GM18498 (cell line): ENCODE measurements at regions not wholly inside any gene's neighbourhood (a gene's known extent, or its start where the extent isn't known, plus 50 kb on each side); places are given as distances from the start of the nearest gene placed in this dataset.

Experiments
- ATAC-seq: cut with Tn5 transposase; IDR thresholded peaks from one replicate; pipeline ENCODE4 v1.9.1; 2021; ENCODE audit warnings: mild to moderate bottlenecking, moderate library complexity; ENCODE audit not compliant: unreplicated experiment

DNA sequence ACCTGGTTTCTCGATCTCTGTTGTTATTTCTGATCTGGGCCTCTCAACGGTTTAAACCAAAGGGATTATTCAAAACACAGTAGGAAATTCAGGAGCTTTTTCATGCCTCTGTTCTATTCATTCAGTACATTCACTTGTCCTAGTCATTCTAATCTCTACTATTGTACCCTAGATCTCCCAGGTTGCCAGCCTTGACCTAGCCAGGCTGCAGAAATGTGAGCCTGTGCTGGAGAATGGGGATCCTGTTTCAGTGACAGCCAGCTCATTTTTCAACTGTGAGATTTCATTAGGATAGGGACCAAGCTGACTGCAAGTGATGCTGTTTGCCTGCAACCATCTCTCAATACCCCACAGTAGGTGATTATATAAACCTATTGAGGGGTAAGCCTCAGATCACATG, 186.2 kb downstream of the CMPK2 start:
- no peak for ATAC-seq

DNA sequence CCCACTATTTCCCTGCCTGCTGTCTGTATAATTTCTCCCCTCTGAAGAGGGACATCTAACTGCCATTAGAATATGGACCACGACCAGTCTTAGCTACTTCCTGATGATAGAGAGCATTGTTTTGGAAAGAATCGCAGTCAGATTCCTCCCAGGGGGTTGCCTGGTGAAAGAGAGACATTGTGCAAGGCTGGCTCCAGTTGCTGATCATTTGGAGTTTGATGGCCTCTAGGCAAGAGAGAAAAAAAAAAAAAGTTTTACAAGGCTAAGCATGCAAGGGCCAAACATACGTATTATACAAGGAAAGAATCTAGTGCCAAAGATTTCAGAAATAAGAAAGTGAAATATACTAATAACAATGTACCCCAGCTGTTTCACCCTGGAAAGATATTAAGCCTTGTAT, 182.2 kb downstream of the CMPK2 start:
- ATAC-seq = no peak

- ATAC-seq = no peak
Observed at GRCh38 chr2:6685447-6685846, 180.3 kb downstream of the CMPK2 start.

GRCh38 chr2:6692056-6692455, 173.7 kb downstream of the CMPK2 start:
- ATAC-seq = no peak

DNA sequence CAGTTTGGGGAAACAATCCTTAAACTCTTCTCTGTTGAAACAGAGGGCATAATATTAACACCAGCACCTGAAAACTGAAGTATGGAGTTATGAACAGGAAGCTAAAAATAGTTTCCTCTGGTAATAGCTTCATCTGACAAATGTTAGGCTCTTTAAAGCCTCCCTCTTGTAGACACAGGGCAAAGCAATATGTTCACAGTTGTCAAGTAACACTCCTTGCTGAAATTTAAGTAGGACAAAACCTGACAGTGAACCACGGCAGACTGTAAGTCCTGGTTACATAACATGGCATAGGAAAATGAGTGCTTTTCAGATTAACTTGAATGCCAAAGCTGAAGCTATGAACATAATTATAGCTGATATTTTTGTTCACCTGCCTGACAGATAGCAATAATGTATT, 172.9 kb downstream of the CMPK2 start:
- no peak for ATAC-seq

GRCh38 chr2:6694555-6694954, 171.2 kb downstream of the CMPK2 start:
- ATAC-seq = no peak

DNA sequence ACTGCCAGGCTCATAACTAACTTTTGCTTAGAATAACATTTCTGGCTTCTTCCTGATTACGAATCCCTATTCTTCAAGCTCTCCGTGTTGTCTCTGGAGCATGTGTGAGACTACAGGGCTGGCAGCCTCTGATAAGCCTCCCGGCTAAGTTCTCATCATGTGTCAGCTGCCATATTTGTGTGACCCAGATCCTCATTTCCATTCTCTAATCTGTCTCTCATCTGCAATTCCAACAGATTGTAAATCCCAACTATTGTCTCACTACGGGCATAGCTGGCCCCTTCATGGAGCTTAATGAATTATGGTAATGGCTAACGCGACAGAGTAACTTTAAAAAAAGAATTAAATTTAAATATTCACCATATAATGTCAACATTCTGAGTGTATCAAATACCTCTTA, 165.4 kb downstream of the CMPK2 start:
- no peak for ATAC-seq

DNA sequence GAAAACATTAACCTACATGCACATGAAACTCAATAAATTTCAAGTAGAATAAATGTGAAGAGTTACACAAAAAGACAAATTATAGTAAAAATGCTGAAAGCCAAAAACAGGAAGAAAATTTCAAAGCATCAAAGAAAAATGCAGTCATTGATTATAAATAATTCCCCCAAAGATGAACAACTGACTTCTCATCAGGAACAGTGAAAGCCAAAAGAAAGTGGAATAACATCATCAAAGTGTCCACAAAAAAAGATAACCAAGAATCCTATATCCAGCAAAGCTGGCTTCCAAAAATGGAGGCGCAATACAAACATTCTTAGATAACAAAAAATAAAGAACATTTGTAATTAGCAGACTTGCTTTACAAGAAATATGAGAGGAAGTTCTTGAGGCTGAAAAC, 161.6 kb downstream of the CMPK2 start:
- no peak for ATAC-seq

- ATAC-seq = no peak
Observed at GRCh38 chr2:6721395-6721794, 144.3 kb downstream of the CMPK2 start.

GRCh38 chr2:6722574-6722973, 143.1 kb downstream of the CMPK2 start:
- no peak for ATAC-seq

GRCh38 chr2:6723865-6724604, 141.7 kb downstream of the CMPK2 start:
- ATAC-seq = no peak

GRCh38 chr2:6724605-6725140, 141.0 kb downstream of the CMPK2 start:
- ATAC-seq = no peak

DNA sequence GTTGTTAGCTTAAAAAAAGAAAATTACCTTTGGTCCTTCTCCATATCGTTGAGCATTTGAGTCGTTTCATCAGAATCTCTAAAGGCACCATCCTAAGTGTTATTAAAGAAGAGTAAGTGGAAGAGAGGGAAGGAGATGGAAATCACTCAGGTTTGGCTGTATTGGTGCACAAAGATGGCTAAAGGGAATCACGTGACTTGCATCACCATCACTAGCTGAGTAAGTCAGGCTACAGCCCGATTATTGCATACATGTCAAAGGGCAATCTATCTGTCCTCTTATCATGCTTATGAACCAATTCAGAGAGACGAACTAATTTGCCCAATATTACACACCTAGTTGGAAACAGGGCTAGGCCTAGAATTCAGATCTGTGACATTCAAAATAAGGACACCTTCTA, 137.6 kb downstream of the CMPK2 start:
- no peak for ATAC-seq

GRCh38 chr2:6730003-6730402, 135.7 kb downstream of the CMPK2 start:
- no peak for ATAC-seq

GRCh38 chr2:6730649-6731532, 134.8 kb downstream of the CMPK2 start:
- no peak for ATAC-seq

DNA sequence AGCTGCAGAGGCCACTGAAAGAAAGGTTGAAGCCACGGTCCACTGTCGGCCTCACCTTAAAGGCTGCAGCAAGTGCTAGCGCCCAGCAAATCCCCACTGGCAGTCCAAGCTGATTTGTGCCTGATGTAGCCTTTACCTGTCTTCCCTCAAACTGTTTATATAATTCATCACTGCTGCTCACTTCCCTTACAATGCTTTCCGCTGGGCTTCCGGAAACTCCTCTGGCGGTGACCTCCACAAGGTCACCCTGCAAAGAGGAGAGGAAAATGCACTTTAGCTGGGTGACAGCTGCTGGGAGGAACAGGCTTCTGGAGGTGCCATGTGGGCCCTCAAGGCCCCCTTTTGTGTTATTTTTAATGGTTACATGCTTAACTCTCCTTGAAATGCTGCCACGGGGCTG, 126.2 kb downstream of the CMPK2 start:
- ATAC-seq = no peak

DNA sequence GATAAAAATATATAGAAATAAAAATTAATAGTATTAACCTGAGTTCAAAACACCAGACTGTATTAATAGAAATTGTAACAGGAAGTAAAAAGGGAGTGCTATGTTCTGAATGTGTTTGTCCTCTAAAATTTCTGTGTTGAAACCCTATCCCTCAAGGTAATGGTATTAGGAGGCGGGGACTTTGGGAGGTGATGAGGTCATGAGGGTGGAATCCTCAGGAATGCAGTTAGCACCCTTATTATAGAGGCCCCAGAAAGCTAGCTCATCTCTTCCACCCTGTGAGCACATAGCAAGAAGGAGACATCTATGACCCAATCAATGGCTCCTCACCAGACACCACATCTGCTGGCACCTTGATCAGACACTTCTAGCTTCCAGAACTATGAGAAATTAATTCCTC, 124.5 kb downstream of the CMPK2 start:
- no peak for ATAC-seq

DNA sequence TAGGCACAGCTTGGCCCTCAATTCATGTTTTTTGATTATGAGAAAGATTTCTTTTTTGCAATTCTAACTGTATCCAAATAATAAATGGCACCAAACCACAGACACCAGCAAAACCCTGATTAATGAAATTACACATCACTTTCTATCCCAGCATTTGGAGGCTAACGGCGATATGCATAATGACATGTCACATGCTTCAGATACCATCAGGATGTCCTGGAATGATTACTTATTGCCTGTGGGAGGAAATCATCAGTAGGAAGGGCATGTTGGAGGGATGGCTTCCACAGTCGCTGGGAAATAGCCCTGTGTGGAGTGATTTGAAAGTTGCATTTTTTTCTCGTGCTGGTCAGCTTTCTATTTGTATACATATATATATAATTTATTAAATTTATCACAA, 121.7 kb downstream of the CMPK2 start:
- ATAC-seq = no peak

DNA sequence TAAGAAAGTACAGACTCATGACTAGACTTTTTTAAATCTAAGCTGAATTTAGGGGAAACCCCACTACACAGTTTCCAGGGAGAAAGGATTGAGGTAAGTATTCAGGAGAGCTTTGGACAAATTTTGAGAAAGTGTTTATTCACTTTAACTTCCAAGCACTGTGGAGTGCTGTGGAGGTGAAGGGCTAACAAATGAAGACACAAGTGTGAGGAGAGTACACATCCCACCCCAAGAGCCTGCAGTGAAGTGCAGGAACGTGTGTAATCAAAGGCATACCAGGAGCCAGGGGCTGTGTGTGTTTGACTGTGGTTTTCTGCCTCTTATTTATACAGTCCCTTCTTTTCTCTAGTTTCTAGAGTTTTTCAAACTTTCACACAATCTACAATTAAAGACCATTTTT, 118.3 kb downstream of the CMPK2 start:
- ATAC-seq = no peak

- ATAC-seq = no peak
Observed at GRCh38 chr2:6748406-6749067, 117.2 kb downstream of the CMPK2 start.

GRCh38 chr2:6749962-6750361, 115.7 kb downstream of the CMPK2 start:
- no peak for ATAC-seq
